ENCODE measurements at regions not wholly inside any gene's neighbourhood (a gene's known extent, or its start where the extent isn't known, plus 50 kb on each side); places are given as distances from the start of the nearest gene placed in this dataset.

GRCh38 chr5:13585324-13585723, 359.2 kb downstream of the DNAH5 start:
- TF ChIP-seq POLR2A (IDR thresholded peaks at IDR 0.05) (no peak), CTCF (IDR thresholded peaks at IDR 0.05) (no peak), POLR2AphosphoS5 (IDR thresholded peaks at IDR 0.05) (no peak), EP300 (IDR thresholded peaks at IDR 0.05) (no peak)

Data from upper lobe of left lung (tissue), 4 donors.